HCT116 (cell line): ENCODE measurements at regions not wholly inside any gene's neighbourhood (a gene's known extent, or its start where the extent isn't known, plus 50 kb on each side); places are given as distances from the start of the nearest gene placed in this dataset.

Experiments
- ATAC-seq: fragments of 200-7000 bp; cut with Tn5 transposase; 2 replicates; pipeline ENCODE4 v1.9.1; 2020; ENCODE audit warnings: mild to moderate bottlenecking, moderate library complexity
- BruUV-seq: library from RNA; stranded (reverse); fragments of 400-500 nt; replicated peaks from 2 replicates; lab custom pipeline; 2021; lab: Mats Ljungman, UMichigan
- CTCF ChIA-PET: fragments of 300-600 bp; sonication (Branson Sonifier 250); formaldehyde crosslinking; loops from one replicate; lab custom pipeline; 2021; ENCODE audit warnings: antibody characterized with exemption; lab: Charles Lee
- POLR2A ChIA-PET: fragments of 300-600, 350-600 bp; sonication (Branson Sonifier 250); formaldehyde crosslinking; loops from one replicate; lab custom pipeline; 2021; ENCODE audit warnings: antibody characterized with exemption; lab: Charles Lee
- RAD21 ChIA-PET, 2 experiments: fragments of 300-600 bp; sonication (Branson Sonifier 250); formaldehyde crosslinking; loops; one replicate each; lab custom pipeline; 2023; ENCODE audit warnings: low total read pairs in 2 of 2; ENCODE audit not compliant: uncharacterized antibody in 2 of 2, unreplicated experiment in 2 of 2, low non-redundant PET in 1 of 2; lab: Charles Lee
- DNase-seq: peaks from one replicate; pipeline ENCODE4 v3.0.0-alpha.2; 2010; ENCODE audit warnings: low read depth, low spot score
- H2AFZ ChIP-seq: fragments of 200-600 bp; shearing (Covaris generic), sonication (generic); 2 replicates; pipeline ENCODE4 v1.6.1; 2017; ENCODE audit warnings: low read depth, mixed run types, mixed read lengths, antibody characterized with exemption, low read length; ENCODE audit not compliant: poor library complexity, severe bottlenecking
- H3K27ac ChIP-seq: 2 replicates; pipeline ENCODE4 v1.5.1; 2012; ENCODE audit warnings: low read depth, low read length
- H3K27me3 ChIP-seq: fragments of 200-600 bp; sonication (generic); 2 replicates; pipeline ENCODE4 v1.6.1; 2016; ENCODE audit warnings: mixed run types, low read length, mixed read lengths; ENCODE audit not compliant: insufficient read depth
- H3K36me3 ChIP-seq, 2 experiments: fragments of 200-500 bp in 1 of 2; fragments of 200-600 bp in 1 of 2; sonication (Bioruptor generic) in 1 of 2; sonication (generic) in 1 of 2; 2 replicates each; pipeline versions ENCODE4 v1.5.1 to v1.6.1; 2014 to 2016; ENCODE audit warnings: low read length in 2 of 2, inconsistent platforms in 1 of 2, mixed read lengths in 1 of 2, mixed run types in 1 of 2; ENCODE audit not compliant: insufficient read depth in 2 of 2, control insufficient read depth in 1 of 2
- H3K4me1 ChIP-seq, 2 experiments: fragments of 200-600 bp in 1 of 2; sonication (generic) in 1 of 2; 2 replicates each; pipeline versions ENCODE4 v1.5.1 to v1.6.1; 2012 to 2017; ENCODE audit warnings: low read length in 2 of 2, inconsistent platforms in 1 of 2, mild to moderate bottlenecking in 1 of 2, mixed read lengths in 1 of 2, mixed run types in 1 of 2, moderate library complexity in 1 of 2; ENCODE audit not compliant: insufficient read depth in 2 of 2, control insufficient read depth in 1 of 2
- H3K4me2 ChIP-seq: fragments of 200-600 bp; sonication (generic); 2 replicates; pipeline ENCODE4 v1.6.1; 2017; ENCODE audit warnings: mixed run types, low read length, mixed read lengths
- H3K4me3 ChIP-seq, 2 experiments: fragments of 200-600 bp in 1 of 2; sonication (generic) in 1 of 2; replicated peaks in 1 of 2; 2 replicates each; pipeline ENCODE4 v1.5.1; 2011 to 2016; ENCODE audit warnings: low read length in 2 of 2, control low read depth in 1 of 2, low read depth in 1 of 2, mild to moderate bottlenecking in 1 of 2, mixed read lengths in 1 of 2, mixed run types in 1 of 2
- H3K79me2 ChIP-seq: fragments of 200-600 bp; sonication (generic); 2 replicates; pipeline ENCODE4 v1.6.1; 2017; ENCODE audit warnings: mild to moderate bottlenecking, mixed run types, low read length, moderate library complexity, mixed read lengths; ENCODE audit not compliant: insufficient read depth
- H3K9ac ChIP-seq: fragments of 200-600 bp; sonication (generic); 2 replicates; pipeline ENCODE4 v1.6.1; 2016; ENCODE audit warnings: low read length, mixed read lengths
- H3K9me2 ChIP-seq: fragments of 200-600 bp; sonication (generic), shearing (Covaris generic); 2 replicates; pipeline ENCODE4 v1.6.1; 2017; ENCODE audit warnings: mixed run types, mild to moderate bottlenecking, moderate library complexity; ENCODE audit not compliant: insufficient read depth
- H3K9me3 ChIP-seq, 2 experiments: fragments of 200-500 bp in 1 of 2; fragments of 200-600 bp in 1 of 2; sonication (Bioruptor generic) in 1 of 2; sonication (generic) in 1 of 2; 2 replicates each; pipeline ENCODE4 v1.6.1; 2014 to 2017; ENCODE audit warnings: low read length in 2 of 2, mixed read lengths in 2 of 2, inconsistent platforms in 1 of 2, low read depth in 1 of 2, mild to moderate bottlenecking in 1 of 2, mixed run types in 1 of 2, moderate library complexity in 1 of 2; ENCODE audit not compliant: control insufficient read depth in 1 of 2, insufficient read depth in 1 of 2
- H4K20me1 ChIP-seq: fragments of 200-600 bp; sonication (generic), shearing (Covaris generic); 2 replicates; pipeline ENCODE4 v1.6.1; 2017; ENCODE audit warnings: mixed run types, mild to moderate bottlenecking, moderate library complexity; ENCODE audit not compliant: insufficient read depth
- EZH2 ChIP-seq: fragments of 200-600 bp; sonication (generic); IDR thresholded peaks from 2 replicates; pipeline ENCODE4 v1.6.1; 2017; ENCODE audit warnings: antibody characterized with exemption, mixed run types
- JUND ChIP-seq: IDR thresholded peaks from 2 replicates; pipeline ENCODE4 v1.6.1; 2012
- POLR2AphosphoS5 ChIP-seq: IDR thresholded peaks from 2 replicates; pipeline ENCODE4 v1.6.1; 2011; ENCODE audit warnings: mild to moderate bottlenecking, low read depth, low read length, moderate library complexity
- SP1 ChIP-seq: IDR thresholded peaks from 2 replicates; pipeline ENCODE4 v1.6.1; 2012; ENCODE audit warnings: low read depth
- SRF ChIP-seq: IDR thresholded peaks from 2 replicates; pipeline ENCODE4 v1.6.1; 2012; ENCODE audit warnings: low read depth
- intact Hi-C: fragments of 100-400 bp; cut with micrococcal nuclease; formaldehyde crosslinking; loops from 2 replicates; pipeline ENCODE4 v1.10.0; 2022
- TF ChIP-seq, protein P1 (sequence below): IDR thresholded peaks from 2 replicates; pipeline ENCODE4 v1.6.1; 2011; ENCODE audit warnings: mild to moderate bottlenecking, low read length, moderate library complexity; ENCODE audit not compliant: insufficient replicate concordance; ENCODE audit errors: extremely low read depth
- TF ChIP-seq, protein P2 (sequence below): IDR thresholded peaks from 2 replicates; pipeline ENCODE4 v1.6.1; 2012
- TF ChIP-seq, protein P3 (sequence below): IDR thresholded peaks from 2 replicates; pipeline ENCODE4 v1.6.1; 2012; ENCODE audit warnings: low read depth
- TF ChIP-seq, protein P4 (sequence below), 3 experiments: fragments of 200-600 bp in 1 of 3; sonication (generic) in 1 of 3; IDR thresholded peaks in 2 of 3; conservative IDR thresholded peaks in 1 of 3; 2 replicates each; pipeline ENCODE4 v1.5.1; 2012 to 2017; ENCODE audit warnings: low read depth in 2 of 3, low read length in 2 of 3, antibody characterized with exemption in 1 of 3, borderline replicate concordance in 1 of 3, control low read depth in 1 of 3, mild to moderate bottlenecking in 1 of 3, mixed read lengths in 1 of 3, mixed run types in 1 of 3, moderate library complexity in 1 of 3; ENCODE audit not compliant: insufficient read depth in 1 of 3

DNA sequence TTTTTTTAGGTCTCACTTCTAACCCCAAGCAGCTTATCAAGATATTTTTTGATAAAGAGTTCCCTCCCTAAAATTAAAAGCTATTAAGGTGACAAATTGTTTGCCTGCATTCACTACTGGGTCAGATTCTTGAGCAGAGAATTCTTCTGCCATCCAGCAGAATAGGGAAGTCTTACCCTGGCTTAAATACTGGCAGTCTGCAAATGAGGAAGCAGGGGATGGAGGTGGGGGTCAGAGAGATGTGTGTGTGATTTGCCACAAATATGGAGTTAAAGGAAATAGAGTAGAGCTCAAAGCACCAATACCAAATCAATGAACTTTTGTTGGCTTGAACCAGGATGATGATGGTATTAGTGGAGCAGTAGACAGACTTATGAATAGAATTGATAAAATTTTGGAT, 122.2 kb downstream of the ANXA5 start:
- CTCF ChIA-PET, result no interaction called here
- TF ChIP-seq, protein P1, sequence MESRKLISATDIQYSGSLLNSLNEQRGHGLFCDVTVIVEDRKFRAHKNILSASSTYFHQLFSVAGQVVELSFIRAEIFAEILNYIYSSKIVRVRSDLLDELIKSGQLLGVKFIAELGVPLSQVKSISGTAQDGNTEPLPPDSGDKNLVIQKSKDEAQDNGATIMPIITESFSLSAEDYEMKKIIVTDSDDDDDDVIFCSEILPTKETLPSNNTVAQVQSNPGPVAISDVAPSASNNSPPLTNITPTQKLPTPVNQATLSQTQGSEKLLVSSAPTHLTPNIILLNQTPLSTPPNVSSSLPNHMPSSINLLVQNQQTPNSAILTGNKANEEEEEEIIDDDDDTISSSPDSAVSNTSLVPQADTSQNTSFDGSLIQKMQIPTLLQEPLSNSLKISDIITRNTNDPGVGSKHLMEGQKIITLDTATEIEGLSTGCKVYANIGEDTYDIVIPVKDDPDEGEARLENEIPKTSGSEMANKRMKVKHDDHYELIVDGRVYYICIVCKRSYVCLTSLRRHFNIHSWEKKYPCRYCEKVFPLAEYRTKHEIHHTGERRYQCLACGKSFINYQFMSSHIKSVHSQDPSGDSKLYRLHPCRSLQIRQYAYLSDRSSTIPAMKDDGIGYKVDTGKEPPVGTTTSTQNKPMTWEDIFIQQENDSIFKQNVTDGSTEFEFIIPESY, result no peak
- TF ChIP-seq, all 23 proteins: peak for 0

DNA sequence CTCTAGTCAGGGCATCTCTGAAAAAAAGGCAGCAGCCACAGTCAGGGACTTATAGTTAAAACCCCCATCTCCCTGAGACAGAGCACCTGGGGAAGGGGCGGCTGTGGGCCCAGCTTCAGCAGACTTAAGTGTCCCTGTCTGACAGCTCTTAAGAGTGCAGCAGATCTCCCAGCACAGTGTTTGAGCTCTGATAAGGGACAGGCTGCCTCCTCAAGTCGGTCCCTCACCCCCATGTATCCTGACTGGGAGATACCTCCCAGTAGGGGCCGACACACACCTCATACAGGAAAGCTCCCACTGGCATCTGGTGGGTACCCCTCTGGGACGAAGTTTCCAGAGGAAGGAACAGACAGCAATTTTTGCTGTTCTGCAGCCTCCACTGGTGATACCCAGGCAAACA, 129.0 kb downstream of the ANXA5 start:
- H3K9me2 ChIP-seq, result no peaks in the 10 kb centered on the region
- ATAC-seq, result no peak
- ChIA-PET CTCF (no interaction called here), RAD21 (no interaction called here), POLR2A (no interaction called here)
- no peak overlapping the region for H3K4me3 ChIP-seq
- intact Hi-C loops, result no loop called here
- no peaks in the 10 kb centered on the region for H3K4me1 ChIP-seq
- H3K9ac ChIP-seq, result no peak overlapping the region
- no peak for DNase-seq
- no peak overlapping the region for H3K4me2 ChIP-seq
- no peaks in the 10 kb centered on the region for H3K79me2 ChIP-seq
- H4K20me1 ChIP-seq, result no peaks in the 10 kb centered on the region
- H3K27ac ChIP-seq, result no peak overlapping the region
- H3K27me3 ChIP-seq, result no peaks in the 10 kb centered on the region
- no peaks in the 10 kb centered on the region for H3K9me3 ChIP-seq
- BruUV-seq, result no TSS peak
- no peak overlapping the region for H2AFZ ChIP-seq
- H3K36me3 ChIP-seq, result no peaks in the 10 kb centered on the region
- TF ChIP-seq SRF (no peak), POLR2AphosphoS5 (no peak), EZH2 (no peak), JUND (no peak), SP1 (no peak)
- TF ChIP-seq, protein P2, sequence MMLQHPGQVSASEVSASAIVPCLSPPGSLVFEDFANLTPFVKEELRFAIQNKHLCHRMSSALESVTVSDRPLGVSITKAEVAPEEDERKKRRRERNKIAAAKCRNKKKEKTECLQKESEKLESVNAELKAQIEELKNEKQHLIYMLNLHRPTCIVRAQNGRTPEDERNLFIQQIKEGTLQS, result no peak
- TF ChIP-seq, protein P3, sequence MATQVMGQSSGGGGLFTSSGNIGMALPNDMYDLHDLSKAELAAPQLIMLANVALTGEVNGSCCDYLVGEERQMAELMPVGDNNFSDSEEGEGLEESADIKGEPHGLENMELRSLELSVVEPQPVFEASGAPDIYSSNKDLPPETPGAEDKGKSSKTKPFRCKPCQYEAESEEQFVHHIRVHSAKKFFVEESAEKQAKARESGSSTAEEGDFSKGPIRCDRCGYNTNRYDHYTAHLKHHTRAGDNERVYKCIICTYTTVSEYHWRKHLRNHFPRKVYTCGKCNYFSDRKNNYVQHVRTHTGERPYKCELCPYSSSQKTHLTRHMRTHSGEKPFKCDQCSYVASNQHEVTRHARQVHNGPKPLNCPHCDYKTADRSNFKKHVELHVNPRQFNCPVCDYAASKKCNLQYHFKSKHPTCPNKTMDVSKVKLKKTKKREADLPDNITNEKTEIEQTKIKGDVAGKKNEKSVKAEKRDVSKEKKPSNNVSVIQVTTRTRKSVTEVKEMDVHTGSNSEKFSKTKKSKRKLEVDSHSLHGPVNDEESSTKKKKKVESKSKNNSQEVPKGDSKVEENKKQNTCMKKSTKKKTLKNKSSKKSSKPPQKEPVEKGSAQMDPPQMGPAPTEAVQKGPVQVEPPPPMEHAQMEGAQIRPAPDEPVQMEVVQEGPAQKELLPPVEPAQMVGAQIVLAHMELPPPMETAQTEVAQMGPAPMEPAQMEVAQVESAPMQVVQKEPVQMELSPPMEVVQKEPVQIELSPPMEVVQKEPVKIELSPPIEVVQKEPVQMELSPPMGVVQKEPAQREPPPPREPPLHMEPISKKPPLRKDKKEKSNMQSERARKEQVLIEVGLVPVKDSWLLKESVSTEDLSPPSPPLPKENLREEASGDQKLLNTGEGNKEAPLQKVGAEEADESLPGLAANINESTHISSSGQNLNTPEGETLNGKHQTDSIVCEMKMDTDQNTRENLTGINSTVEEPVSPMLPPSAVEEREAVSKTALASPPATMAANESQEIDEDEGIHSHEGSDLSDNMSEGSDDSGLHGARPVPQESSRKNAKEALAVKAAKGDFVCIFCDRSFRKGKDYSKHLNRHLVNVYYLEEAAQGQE, result no peak
- TF ChIP-seq, protein P4, sequence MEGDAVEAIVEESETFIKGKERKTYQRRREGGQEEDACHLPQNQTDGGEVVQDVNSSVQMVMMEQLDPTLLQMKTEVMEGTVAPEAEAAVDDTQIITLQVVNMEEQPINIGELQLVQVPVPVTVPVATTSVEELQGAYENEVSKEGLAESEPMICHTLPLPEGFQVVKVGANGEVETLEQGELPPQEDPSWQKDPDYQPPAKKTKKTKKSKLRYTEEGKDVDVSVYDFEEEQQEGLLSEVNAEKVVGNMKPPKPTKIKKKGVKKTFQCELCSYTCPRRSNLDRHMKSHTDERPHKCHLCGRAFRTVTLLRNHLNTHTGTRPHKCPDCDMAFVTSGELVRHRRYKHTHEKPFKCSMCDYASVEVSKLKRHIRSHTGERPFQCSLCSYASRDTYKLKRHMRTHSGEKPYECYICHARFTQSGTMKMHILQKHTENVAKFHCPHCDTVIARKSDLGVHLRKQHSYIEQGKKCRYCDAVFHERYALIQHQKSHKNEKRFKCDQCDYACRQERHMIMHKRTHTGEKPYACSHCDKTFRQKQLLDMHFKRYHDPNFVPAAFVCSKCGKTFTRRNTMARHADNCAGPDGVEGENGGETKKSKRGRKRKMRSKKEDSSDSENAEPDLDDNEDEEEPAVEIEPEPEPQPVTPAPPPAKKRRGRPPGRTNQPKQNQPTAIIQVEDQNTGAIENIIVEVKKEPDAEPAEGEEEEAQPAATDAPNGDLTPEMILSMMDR (IDR thresholded peaks at IDR 0.05 in 2 of 3, conservative IDR thresholded peaks at IDR 0.05 in 1 of 3; ENCODE audit: borderline replicate concordance in 1 of 3, insufficient read depth in 1 of 3, low read depth in 2 of 3, low read length in 2 of 3), result no peak
- TF ChIP-seq, protein P1, result no peak

More for the DNA sequence above, 122.2 kb downstream of the ANXA5 start:
- ChIA-PET RAD21 (no interaction called here), POLR2A (no interaction called here)
- no peak overlapping the region for H3K4me3 ChIP-seq
- H3K27me3 ChIP-seq, result no peaks in the 10 kb centered on the region
- ATAC-seq, result no peak
- BruUV-seq, result no TSS peak
- no peaks in the 10 kb centered on the region for H3K9me3 ChIP-seq
- no peaks in the 10 kb centered on the region for H3K36me3 ChIP-seq
- H3K9me2 ChIP-seq, result no peaks in the 10 kb centered on the region
- no peak overlapping the region for H3K4me2 ChIP-seq
- no peak overlapping the region for H2AFZ ChIP-seq
- H4K20me1 ChIP-seq, result no peaks in the 10 kb centered on the region
- no peak overlapping the region for H3K27ac ChIP-seq
- H3K4me1 ChIP-seq, result no peaks in the 10 kb centered on the region
- intact Hi-C loops, result no loop called here
- no peaks in the 10 kb centered on the region for H3K79me2 ChIP-seq
- DNase-seq, result no peak
- H3K9ac ChIP-seq, result no peak overlapping the region
